H1 (cell line): ENCODE measurements at regions not wholly inside any gene's neighbourhood (a gene's known extent, or its start where the extent isn't known, plus 50 kb on each side); places are given as distances from the start of the nearest gene placed in this dataset.

Experiments
- ASH2L ChIP-seq: fragments of 200-600, 300-600 bp; sonication (generic); IDR thresholded peaks from one replicate; pipeline ENCODE4 v1.7.1; 2017; ENCODE audit warnings: low read length
- BRCA1 ChIP-seq: IDR thresholded peaks from 2 replicates; pipeline ENCODE4 v1.6.1; 2012; ENCODE audit warnings: low read depth, low read length, improper control_type of control experiment
- HDAC2 ChIP-seq, 2 experiments: fragments of 300-600 bp in 1 of 2; sonication (generic) in 1 of 2; IDR thresholded peaks; 2 replicates each; pipeline ENCODE4 v1.6.1; 2011 to 2012; ENCODE audit warnings: low read depth in 2 of 2, low read length in 2 of 2, mild to moderate bottlenecking in 2 of 2, moderate library complexity in 2 of 2, borderline replicate concordance in 1 of 2, inconsistent platforms in 1 of 2
- KDM4A ChIP-seq: IDR thresholded peaks from one replicate; pipeline ENCODE4 v1.7.1; 2012; ENCODE audit warnings: low read depth, mild to moderate bottlenecking, moderate library complexity, low read length, inconsistent platforms; ENCODE audit not compliant: severe bottlenecking
- POLR2AphosphoS5 ChIP-seq: IDR thresholded peaks from 2 replicates; pipeline ENCODE4 v1.6.1; 2011; ENCODE audit warnings: low read depth, low read length
- RXRA ChIP-seq: IDR thresholded peaks from 2 replicates; pipeline ENCODE4 v1.6.1; 2011; ENCODE audit warnings: low read depth, mild to moderate bottlenecking, low read length, moderate library complexity; ENCODE audit not compliant: insufficient read depth
- SUZ12 ChIP-seq: fragments of 200-600 bp; sonication (generic); IDR thresholded peaks from 2 replicates; pipeline ENCODE4 v1.6.1; 2012; ENCODE audit warnings: mild to moderate bottlenecking, inconsistent platforms, low read length, moderate library complexity, mixed read lengths
- TAF1 ChIP-seq: IDR thresholded peaks from 2 replicates; pipeline ENCODE4 v1.6.1; 2011; ENCODE audit warnings: mild to moderate bottlenecking, low read depth, low read length
- TBP ChIP-seq: IDR thresholded peaks from 2 replicates; pipeline ENCODE4 v1.6.1; 2011; ENCODE audit warnings: low read depth, low read length, improper control_type of control experiment
- TF ChIP-seq, protein P1 (sequence below): fragments of 300-600 bp; sonication (generic); IDR thresholded peaks from 2 replicates; pipeline ENCODE4 v1.7.1; 2012; ENCODE audit warnings: low read length, moderate library complexity, mild to moderate bottlenecking, inconsistent platforms; ENCODE audit not compliant: insufficient replicate concordance
- TF ChIP-seq, protein P2 (sequence below): IDR thresholded peaks from 2 replicates; pipeline ENCODE4 v1.6.1; 2011; ENCODE audit warnings: low read depth, mild to moderate bottlenecking, low read length; ENCODE audit not compliant: insufficient read depth

DNA sequence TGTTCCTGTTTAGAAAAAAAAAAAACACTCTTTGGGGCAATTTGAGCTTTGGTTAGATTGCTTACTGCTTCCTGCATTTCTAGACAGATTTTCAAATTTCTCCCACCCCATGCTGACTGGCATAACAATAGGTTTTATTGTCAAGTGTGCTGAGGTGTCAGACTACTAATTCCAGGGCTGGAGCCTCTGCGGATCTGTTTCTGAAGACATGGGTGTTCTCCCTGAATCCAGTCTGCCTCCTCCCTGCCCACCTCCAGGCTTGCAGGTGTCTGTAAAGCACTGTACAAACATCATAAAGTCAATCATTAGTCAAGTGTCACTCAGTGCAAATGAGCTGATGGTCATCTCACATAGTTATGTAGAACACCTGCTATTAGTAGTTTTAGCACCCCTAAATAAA, 292.4 kb downstream of the GATA3 start (continued):
- TF ChIP-seq, protein P1, sequence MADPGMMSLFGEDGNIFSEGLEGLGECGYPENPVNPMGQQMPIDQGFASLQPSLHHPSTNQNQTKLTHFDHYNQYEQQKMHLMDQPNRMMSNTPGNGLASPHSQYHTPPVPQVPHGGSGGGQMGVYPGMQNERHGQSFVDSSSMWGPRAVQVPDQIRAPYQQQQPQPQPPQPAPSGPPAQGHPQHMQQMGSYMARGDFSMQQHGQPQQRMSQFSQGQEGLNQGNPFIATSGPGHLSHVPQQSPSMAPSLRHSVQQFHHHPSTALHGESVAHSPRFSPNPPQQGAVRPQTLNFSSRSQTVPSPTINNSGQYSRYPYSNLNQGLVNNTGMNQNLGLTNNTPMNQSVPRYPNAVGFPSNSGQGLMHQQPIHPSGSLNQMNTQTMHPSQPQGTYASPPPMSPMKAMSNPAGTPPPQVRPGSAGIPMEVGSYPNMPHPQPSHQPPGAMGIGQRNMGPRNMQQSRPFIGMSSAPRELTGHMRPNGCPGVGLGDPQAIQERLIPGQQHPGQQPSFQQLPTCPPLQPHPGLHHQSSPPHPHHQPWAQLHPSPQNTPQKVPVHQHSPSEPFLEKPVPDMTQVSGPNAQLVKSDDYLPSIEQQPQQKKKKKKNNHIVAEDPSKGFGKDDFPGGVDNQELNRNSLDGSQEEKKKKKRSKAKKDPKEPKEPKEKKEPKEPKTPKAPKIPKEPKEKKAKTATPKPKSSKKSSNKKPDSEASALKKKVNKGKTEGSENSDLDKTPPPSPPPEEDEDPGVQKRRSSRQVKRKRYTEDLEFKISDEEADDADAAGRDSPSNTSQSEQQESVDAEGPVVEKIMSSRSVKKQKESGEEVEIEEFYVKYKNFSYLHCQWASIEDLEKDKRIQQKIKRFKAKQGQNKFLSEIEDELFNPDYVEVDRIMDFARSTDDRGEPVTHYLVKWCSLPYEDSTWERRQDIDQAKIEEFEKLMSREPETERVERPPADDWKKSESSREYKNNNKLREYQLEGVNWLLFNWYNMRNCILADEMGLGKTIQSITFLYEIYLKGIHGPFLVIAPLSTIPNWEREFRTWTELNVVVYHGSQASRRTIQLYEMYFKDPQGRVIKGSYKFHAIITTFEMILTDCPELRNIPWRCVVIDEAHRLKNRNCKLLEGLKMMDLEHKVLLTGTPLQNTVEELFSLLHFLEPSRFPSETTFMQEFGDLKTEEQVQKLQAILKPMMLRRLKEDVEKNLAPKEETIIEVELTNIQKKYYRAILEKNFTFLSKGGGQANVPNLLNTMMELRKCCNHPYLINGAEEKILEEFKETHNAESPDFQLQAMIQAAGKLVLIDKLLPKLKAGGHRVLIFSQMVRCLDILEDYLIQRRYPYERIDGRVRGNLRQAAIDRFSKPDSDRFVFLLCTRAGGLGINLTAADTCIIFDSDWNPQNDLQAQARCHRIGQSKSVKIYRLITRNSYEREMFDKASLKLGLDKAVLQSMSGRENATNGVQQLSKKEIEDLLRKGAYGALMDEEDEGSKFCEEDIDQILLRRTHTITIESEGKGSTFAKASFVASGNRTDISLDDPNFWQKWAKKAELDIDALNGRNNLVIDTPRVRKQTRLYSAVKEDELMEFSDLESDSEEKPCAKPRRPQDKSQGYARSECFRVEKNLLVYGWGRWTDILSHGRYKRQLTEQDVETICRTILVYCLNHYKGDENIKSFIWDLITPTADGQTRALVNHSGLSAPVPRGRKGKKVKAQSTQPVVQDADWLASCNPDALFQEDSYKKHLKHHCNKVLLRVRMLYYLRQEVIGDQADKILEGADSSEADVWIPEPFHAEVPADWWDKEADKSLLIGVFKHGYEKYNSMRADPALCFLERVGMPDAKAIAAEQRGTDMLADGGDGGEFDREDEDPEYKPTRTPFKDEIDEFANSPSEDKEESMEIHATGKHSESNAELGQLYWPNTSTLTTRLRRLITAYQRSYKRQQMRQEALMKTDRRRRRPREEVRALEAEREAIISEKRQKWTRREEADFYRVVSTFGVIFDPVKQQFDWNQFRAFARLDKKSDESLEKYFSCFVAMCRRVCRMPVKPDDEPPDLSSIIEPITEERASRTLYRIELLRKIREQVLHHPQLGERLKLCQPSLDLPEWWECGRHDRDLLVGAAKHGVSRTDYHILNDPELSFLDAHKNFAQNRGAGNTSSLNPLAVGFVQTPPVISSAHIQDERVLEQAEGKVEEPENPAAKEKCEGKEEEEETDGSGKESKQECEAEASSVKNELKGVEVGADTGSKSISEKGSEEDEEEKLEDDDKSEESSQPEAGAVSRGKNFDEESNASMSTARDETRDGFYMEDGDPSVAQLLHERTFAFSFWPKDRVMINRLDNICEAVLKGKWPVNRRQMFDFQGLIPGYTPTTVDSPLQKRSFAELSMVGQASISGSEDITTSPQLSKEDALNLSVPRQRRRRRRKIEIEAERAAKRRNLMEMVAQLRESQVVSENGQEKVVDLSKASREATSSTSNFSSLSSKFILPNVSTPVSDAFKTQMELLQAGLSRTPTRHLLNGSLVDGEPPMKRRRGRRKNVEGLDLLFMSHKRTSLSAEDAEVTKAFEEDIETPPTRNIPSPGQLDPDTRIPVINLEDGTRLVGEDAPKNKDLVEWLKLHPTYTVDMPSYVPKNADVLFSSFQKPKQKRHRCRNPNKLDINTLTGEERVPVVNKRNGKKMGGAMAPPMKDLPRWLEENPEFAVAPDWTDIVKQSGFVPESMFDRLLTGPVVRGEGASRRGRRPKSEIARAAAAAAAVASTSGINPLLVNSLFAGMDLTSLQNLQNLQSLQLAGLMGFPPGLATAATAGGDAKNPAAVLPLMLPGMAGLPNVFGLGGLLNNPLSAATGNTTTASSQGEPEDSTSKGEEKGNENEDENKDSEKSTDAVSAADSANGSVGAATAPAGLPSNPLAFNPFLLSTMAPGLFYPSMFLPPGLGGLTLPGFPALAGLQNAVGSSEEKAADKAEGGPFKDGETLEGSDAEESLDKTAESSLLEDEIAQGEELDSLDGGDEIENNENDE, result no peak
- TF ChIP-seq RXRA (no peak), TBP (no peak), TAF1 (no peak), POLR2AphosphoS5 (no peak), BRCA1 (no peak), HDAC2 (IDR thresholded peaks at IDR 0.05; ENCODE audit: borderline replicate concordance in 1 of 2, low read depth in 2 of 2, low read length in 2 of 2) (no peak), ASH2L (no peak), KDM4A (no peak), SUZ12 (no peak)
- TF ChIP-seq, protein P2, sequence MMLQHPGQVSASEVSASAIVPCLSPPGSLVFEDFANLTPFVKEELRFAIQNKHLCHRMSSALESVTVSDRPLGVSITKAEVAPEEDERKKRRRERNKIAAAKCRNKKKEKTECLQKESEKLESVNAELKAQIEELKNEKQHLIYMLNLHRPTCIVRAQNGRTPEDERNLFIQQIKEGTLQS, result no peak
